22Rv1 (cell line): ENCODE measurements at regions not wholly inside any gene's neighbourhood (a gene's known extent, or its start where the extent isn't known, plus 50 kb on each side); places are given as distances from the start of the nearest gene placed in this dataset.

Experiments used
- H3K27ac ChIP-seq: fragments of 450-650 bp; 2 replicates; pipeline ENCODE4 v1.5.1; 2017
- CTCF ChIP-seq: fragments of 450-650 bp; IDR thresholded peaks from 2 replicates; pipeline ENCODE4 v1.5.1; 2017; ENCODE audit warnings: mild to moderate bottlenecking
- ZFX ChIP-seq: fragments of 450-650 bp; IDR thresholded peaks from 2 replicates; pipeline ENCODE4 v1.6.1; 2017; ENCODE audit warnings: antibody characterized with exemption, borderline replicate concordance

- H3K27ac ChIP-seq, result no peak overlapping the region
- no peak for TF ChIP-seq ZFX
- no peak for TF ChIP-seq CTCF
Measured at GRCh38 chr12:38477340-38478090, 160.9 kb downstream of the ALG10B start.

- TF ChIP-seq CTCF (no peak), ZFX (no peak)
- H3K27ac ChIP-seq, result no peak overlapping the region
Measured at GRCh38 chr12:38480594-38480993, 164.0 kb downstream of the ALG10B start.

GRCh38 chr12:38484821-38485449 lies 168.4 kb downstream of the ALG10B start:
- no peak overlapping the region for H3K27ac ChIP-seq
- TF ChIP-seq ZFX (no peak), CTCF (no peak)

GRCh38 chr12:38488866-38489265 lies 172.3 kb downstream of the ALG10B start:
- H3K27ac ChIP-seq, result no peak overlapping the region
- TF ChIP-seq ZFX, result no peak
- TF ChIP-seq CTCF, result no peak

GRCh38 chr12:38490073-38490472 lies 173.5 kb downstream of the ALG10B start:
- no peak overlapping the region for H3K27ac ChIP-seq
- TF ChIP-seq CTCF, result no peak
- no peak for TF ChIP-seq ZFX

- no peak overlapping the region for H3K27ac ChIP-seq
- TF ChIP-seq CTCF (no peak), ZFX (no peak)
Measured at GRCh38 chr12:38490941-38491340, 174.4 kb downstream of the ALG10B start.

DNA sequence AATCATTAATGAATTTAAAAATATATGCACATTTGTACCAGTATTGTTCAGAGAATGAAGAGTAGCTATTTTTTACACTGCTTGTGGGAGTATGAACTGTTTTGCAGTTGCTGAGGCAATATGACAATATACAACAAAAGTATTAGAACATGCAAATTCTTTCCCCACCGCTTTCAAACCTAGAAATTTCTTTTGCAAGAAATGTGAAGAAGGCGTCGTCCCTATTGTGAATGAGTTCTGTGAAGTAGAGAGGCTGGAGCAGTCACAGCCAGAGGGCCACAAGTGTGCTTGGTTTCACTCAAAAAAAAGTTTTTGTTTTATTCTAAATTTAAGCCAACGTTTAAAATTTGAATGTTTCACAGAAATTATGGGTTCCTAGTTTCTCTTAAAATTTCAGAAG lies 184.9 kb downstream of the ALG10B start:
- no peak overlapping the region for H3K27ac ChIP-seq
- TF ChIP-seq CTCF (no peak), ZFX (no peak)
